Trophoblast cell (in vitro differentiated cells and primary cell): ENCODE measurements at regions not wholly inside any gene's neighbourhood (a gene's known extent, or its start where the extent isn't known, plus 50 kb on each side); places are given as distances from the start of the nearest gene placed in this dataset.

Experiments
- DNase-seq, 2 donors: peaks; one replicate each; pipeline ENCODE4 v3.0.0-alpha.2; 2016
- H2AFZ ChIP-seq: 2 replicates; pipeline ENCODE4 v1.6.1; 2013; ENCODE audit warnings: low read length, moderate library complexity, mild to moderate bottlenecking; ENCODE audit not compliant: insufficient read depth, poor library complexity
- H2AK5ac ChIP-seq: 2 replicates; pipeline ENCODE4 v1.6.1; 2013; ENCODE audit warnings: mild to moderate bottlenecking, low read length
- H2BK120ac ChIP-seq: 2 replicates; pipeline ENCODE4 v1.6.1; 2013; ENCODE audit warnings: low read length, mild to moderate bottlenecking, moderate library complexity; ENCODE audit not compliant: insufficient read depth, poor library complexity
- H2BK12ac ChIP-seq: 2 replicates; pipeline ENCODE4 v1.6.1; 2013; ENCODE audit warnings: mild to moderate bottlenecking, low read length, moderate library complexity
- H2BK5ac ChIP-seq: 2 replicates; pipeline ENCODE4 v1.6.1; 2013; ENCODE audit warnings: low read length, low read depth, moderate library complexity, mild to moderate bottlenecking; ENCODE audit not compliant: poor library complexity
- H3K14ac ChIP-seq: 2 replicates; pipeline ENCODE4 v1.6.1; 2013; ENCODE audit warnings: mild to moderate bottlenecking, low read length
- H3K18ac ChIP-seq: 2 replicates; pipeline ENCODE4 v1.6.1; 2013; ENCODE audit warnings: mild to moderate bottlenecking, low read length
- H3K23ac ChIP-seq: 2 replicates; pipeline ENCODE4 v1.6.1; 2013; ENCODE audit warnings: low read length
- H3K27ac ChIP-seq: 2 replicates; pipeline ENCODE4 v1.5.1; 2013; ENCODE audit warnings: low read depth, mild to moderate bottlenecking, inconsistent platforms, low read length, moderate library complexity
- H3K27me3 ChIP-seq: 2 replicates; pipeline ENCODE4 v1.6.1; 2013; ENCODE audit warnings: inconsistent platforms, mild to moderate bottlenecking, low read length, moderate library complexity; ENCODE audit not compliant: insufficient read depth
- H3K36me3 ChIP-seq, 2 experiments: 1 replicate in 1 of 2; 2 replicates in 1 of 2; pipeline ENCODE4 v1.6.1; 2013; ENCODE audit warnings: low read length in 2 of 2, mild to moderate bottlenecking in 2 of 2, moderate library complexity in 1 of 2; ENCODE audit not compliant: insufficient read depth in 2 of 2, control insufficient read depth in 1 of 2
- H3K4ac ChIP-seq: 2 replicates; pipeline ENCODE4 v1.6.1; 2013; ENCODE audit warnings: low read depth, mild to moderate bottlenecking, low read length, moderate library complexity
- H3K4me1 ChIP-seq, 2 experiments: 1 replicate in 1 of 2; 2 replicates in 1 of 2; pipeline ENCODE4 v1.6.1; 2013; ENCODE audit warnings: low read length in 2 of 2, mild to moderate bottlenecking in 2 of 2, moderate library complexity in 1 of 2; ENCODE audit not compliant: insufficient read depth in 2 of 2, control insufficient read depth in 1 of 2
- H3K4me2 ChIP-seq: 2 replicates; pipeline ENCODE4 v1.6.1; 2013; ENCODE audit warnings: inconsistent platforms, mild to moderate bottlenecking, low read length, moderate library complexity
- H3K4me3 ChIP-seq: 2 replicates; pipeline ENCODE4 v1.5.1; 2013; ENCODE audit warnings: mild to moderate bottlenecking, low read depth, low read length, inconsistent platforms
- H3K79me1 ChIP-seq: one replicate; pipeline ENCODE4 v1.6.1; 2013; ENCODE audit warnings: low read length
- H3K79me2 ChIP-seq: 2 replicates; pipeline ENCODE4 v1.6.1; 2013; ENCODE audit warnings: low read length, mild to moderate bottlenecking; ENCODE audit not compliant: control insufficient read depth, insufficient read depth, poor library complexity
- H3K9ac ChIP-seq: 2 replicates; pipeline ENCODE4 v1.6.1; 2013; ENCODE audit warnings: mild to moderate bottlenecking, low read length
- H3K9me3 ChIP-seq: 2 replicates; pipeline ENCODE4 v1.6.1; 2013; ENCODE audit warnings: low read depth, mild to moderate bottlenecking, control low read depth, inconsistent platforms, low read length; ENCODE audit not compliant: insufficient read depth
- H4K12ac ChIP-seq: 2 replicates; pipeline ENCODE4 v1.6.1; 2013; ENCODE audit warnings: low read depth, mild to moderate bottlenecking, low read length, moderate library complexity
- H4K8ac ChIP-seq: 2 replicates; pipeline ENCODE4 v1.6.1; 2013; ENCODE audit warnings: low read depth, mild to moderate bottlenecking, low read length, moderate library complexity
- H4K91ac ChIP-seq: one replicate; pipeline ENCODE4 v1.6.1; 2013; ENCODE audit warnings: low read depth, mild to moderate bottlenecking, low read length, moderate library complexity
- WGBS: extraction: QIAGEN DNeasy Blood & Tissue Kit; methylation state at CpG from one replicate; pipeline ENCODE4 v1.1.7; 2013; ENCODE audit warnings: missing lambda C conversion rate; ENCODE audit not compliant: insufficient read length, insufficient coverage; ENCODE audit errors: extremely low coverage; 5-methylcytosine and 5-hydroxymethylcytosine counted together

DNA sequence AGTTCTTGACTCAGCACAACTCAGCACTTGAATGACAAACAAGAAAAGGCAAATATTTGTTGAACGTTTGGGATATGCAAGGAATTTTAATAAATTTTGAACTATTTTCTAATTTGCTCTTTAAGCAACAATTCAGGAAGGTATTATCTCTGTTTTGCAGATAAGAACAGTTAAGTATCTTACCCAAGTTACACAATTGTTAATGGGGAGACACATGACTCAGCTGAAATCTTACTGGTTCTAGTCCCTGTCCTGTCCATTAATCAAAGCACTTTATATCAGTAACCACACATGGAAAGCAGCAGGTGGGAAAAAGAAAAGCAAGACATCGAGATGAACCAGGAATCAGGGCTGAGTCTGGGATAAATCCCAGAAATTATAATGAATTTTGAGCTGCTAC, 493.9 kb upstream of the PIK3C3 start:
- no peak overlapping the region for H3K4ac ChIP-seq
- H3K23ac ChIP-seq: no peak overlapping the region
- no peaks in the 10 kb centered on the region for H3K36me3 ChIP-seq
- H3K18ac ChIP-seq: no peak overlapping the region
- no peaks in the 10 kb centered on the region for H3K9me3 ChIP-seq
- no peak overlapping the region for H2BK12ac ChIP-seq
- H4K91ac ChIP-seq: no peak overlapping the region
- H3K14ac ChIP-seq: no peak overlapping the region
- peak; percentile 1 to 12 for DNase-seq
- H3K4me2 ChIP-seq: no peak overlapping the region
- H2BK120ac ChIP-seq: no peak overlapping the region
- no peak overlapping the region for H4K8ac ChIP-seq
- H2BK5ac ChIP-seq: no peak overlapping the region
- no peaks in the 10 kb centered on the region for H3K4me1 ChIP-seq
- no peak overlapping the region for H3K27ac ChIP-seq
- WGBS: no CpG with 5 or more reads among the region's 2 CpGs
- no peaks in the 10 kb centered on the region for H3K27me3 ChIP-seq
- no peaks in the 10 kb centered on the region for H3K79me2 ChIP-seq
- no peak overlapping the region for H3K9ac ChIP-seq
- no peak overlapping the region for H2AK5ac ChIP-seq
- no peak overlapping the region for H2AFZ ChIP-seq
- H3K79me1 ChIP-seq: no peaks in the 10 kb centered on the region
- H3K4me3 ChIP-seq: no peak overlapping the region
- H4K12ac ChIP-seq: no peak overlapping the region

DNA sequence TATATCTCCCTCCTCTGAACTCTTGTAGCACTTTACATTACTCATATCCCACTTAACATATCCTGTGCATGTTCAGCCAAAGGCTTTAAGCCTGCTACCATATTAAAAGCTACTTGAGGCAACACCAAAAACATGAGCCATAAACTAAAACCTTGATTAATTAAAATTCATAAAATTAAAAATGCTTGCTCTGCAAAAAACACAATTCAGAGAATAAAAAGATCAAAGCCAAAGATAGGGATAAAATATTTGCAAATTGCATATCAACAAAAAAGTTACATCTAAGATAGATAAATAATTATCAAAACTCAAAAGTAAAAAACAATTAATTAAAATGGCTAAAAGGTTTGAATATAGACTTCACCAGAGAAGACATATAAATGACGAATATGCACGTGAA, 495.4 kb upstream of the PIK3C3 start:
- Histone ChIP-seq H4K12ac (no peak overlapping the region), H3K4me1 (no peaks in the 10 kb centered on the region), H4K8ac (no peak overlapping the region), H3K27me3 (no peaks in the 10 kb centered on the region), H3K79me1 (no peaks in the 10 kb centered on the region), H2BK5ac (no peak overlapping the region), H3K4me2 (no peak overlapping the region), H3K79me2 (no peaks in the 10 kb centered on the region), H3K9ac (no peak overlapping the region), H3K36me3 (no peaks in the 10 kb centered on the region), H3K9me3 (no peaks in the 10 kb centered on the region), H4K91ac (no peak overlapping the region), H3K27ac (no peak overlapping the region), H2BK120ac (no peak overlapping the region), H2BK12ac (no peak overlapping the region), H3K4ac (no peak overlapping the region), H3K23ac (no peak overlapping the region), H2AK5ac (no peak overlapping the region), H3K4me3 (no peak overlapping the region), H3K18ac (no peak overlapping the region), H3K14ac (no peak overlapping the region), H2AFZ (no peak overlapping the region)
- WGBS: no CpG with 5 or more reads among the region's 2 CpGs
- no peak for DNase-seq

GRCh38 chr18:41458376-41458775, 496.7 kb upstream of the PIK3C3 start:
- H3K27me3 ChIP-seq: no peaks in the 10 kb centered on the region
- no peak overlapping the region for H3K4me2 ChIP-seq
- no peak overlapping the region for H2BK12ac ChIP-seq
- H3K9ac ChIP-seq: no peak overlapping the region
- H3K79me2 ChIP-seq: no peaks in the 10 kb centered on the region
- H4K12ac ChIP-seq: no peak overlapping the region
- H3K4me1 ChIP-seq: no peaks in the 10 kb centered on the region
- no peak overlapping the region for H3K4me3 ChIP-seq
- DNase-seq: no peak
- no peak overlapping the region for H3K4ac ChIP-seq
- no CpG with 5 or more reads among the region's 3 CpGs for WGBS
- no peak overlapping the region for H3K18ac ChIP-seq
- H2BK120ac ChIP-seq: no peak overlapping the region
- no peak overlapping the region for H3K23ac ChIP-seq
- no peak overlapping the region for H3K14ac ChIP-seq
- H3K79me1 ChIP-seq: no peaks in the 10 kb centered on the region
- H3K27ac ChIP-seq: no peak overlapping the region
- H2BK5ac ChIP-seq: no peak overlapping the region
- no peak overlapping the region for H2AK5ac ChIP-seq
- no peak overlapping the region for H2AFZ ChIP-seq
- H4K91ac ChIP-seq: no peak overlapping the region
- no peaks in the 10 kb centered on the region for H3K9me3 ChIP-seq
- no peak overlapping the region for H4K8ac ChIP-seq
- no peaks in the 10 kb centered on the region for H3K36me3 ChIP-seq

DNA sequence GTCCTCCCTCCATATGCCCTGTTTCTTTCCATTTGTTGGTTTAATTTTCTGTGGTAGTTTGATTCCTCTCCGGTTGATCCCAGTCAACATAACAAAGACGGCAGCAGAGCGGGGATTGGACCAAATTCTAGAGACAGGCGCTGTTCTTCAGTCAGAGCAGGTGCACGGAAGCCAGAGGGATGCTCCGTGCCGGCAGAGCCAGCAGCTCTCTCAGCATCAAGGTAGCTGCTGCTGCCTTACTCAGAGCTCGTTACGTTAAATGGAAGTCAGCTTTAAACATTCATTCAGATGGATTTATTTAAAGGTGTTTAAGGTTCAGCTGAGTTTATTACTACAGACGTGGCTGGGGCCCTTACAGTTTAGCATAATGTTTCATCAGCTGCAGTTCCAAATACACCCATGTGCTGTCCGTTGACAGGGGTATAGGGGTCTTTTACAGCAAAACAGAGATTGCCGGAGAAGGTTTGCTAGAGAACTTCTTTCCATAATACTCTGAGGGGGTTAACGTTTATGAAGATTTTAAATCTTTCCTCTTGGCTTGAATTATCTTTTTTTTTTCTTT, 497.2 kb upstream of the PIK3C3 start:
- Histone ChIP-seq H3K27ac (no peak overlapping the region), H2BK120ac (no peak overlapping the region), H3K27me3 (no peaks in the 10 kb centered on the region), H3K36me3 (no peaks in the 10 kb centered on the region), H4K91ac (no peak overlapping the region), H3K4me2 (no peak overlapping the region), H3K14ac (no peak overlapping the region), H3K79me1 (no peaks in the 10 kb centered on the region), H3K4me3 (no peak overlapping the region), H2BK12ac (no peak overlapping the region), H3K4ac (no peak overlapping the region), H3K79me2 (no peaks in the 10 kb centered on the region), H2AK5ac (no peak overlapping the region), H2BK5ac (no peak overlapping the region), H2AFZ (no peak overlapping the region), H4K8ac (no peak overlapping the region), H3K9ac (no peak overlapping the region), H3K23ac (no peak overlapping the region), H3K4me1 (no peaks in the 10 kb centered on the region), H4K12ac (no peak overlapping the region), H3K9me3 (no peaks in the 10 kb centered on the region), H3K18ac (no peak overlapping the region)
- no CpG with 5 or more reads among the region's 13 CpGs for whole genome bisulfite sequencing
- DNase-seq: no peak
